ENCODE measurements at regions not wholly inside any gene's neighbourhood (a gene's known extent, or its start where the extent isn't known, plus 50 kb on each side); places are given as distances from the start of the nearest gene placed in this dataset.

- TF ChIP-seq POLR2AphosphoS5 (IDR thresholded peaks at IDR 0.05): no peak
- TF ChIP-seq, protein P1, sequence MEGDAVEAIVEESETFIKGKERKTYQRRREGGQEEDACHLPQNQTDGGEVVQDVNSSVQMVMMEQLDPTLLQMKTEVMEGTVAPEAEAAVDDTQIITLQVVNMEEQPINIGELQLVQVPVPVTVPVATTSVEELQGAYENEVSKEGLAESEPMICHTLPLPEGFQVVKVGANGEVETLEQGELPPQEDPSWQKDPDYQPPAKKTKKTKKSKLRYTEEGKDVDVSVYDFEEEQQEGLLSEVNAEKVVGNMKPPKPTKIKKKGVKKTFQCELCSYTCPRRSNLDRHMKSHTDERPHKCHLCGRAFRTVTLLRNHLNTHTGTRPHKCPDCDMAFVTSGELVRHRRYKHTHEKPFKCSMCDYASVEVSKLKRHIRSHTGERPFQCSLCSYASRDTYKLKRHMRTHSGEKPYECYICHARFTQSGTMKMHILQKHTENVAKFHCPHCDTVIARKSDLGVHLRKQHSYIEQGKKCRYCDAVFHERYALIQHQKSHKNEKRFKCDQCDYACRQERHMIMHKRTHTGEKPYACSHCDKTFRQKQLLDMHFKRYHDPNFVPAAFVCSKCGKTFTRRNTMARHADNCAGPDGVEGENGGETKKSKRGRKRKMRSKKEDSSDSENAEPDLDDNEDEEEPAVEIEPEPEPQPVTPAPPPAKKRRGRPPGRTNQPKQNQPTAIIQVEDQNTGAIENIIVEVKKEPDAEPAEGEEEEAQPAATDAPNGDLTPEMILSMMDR (IDR thresholded peaks at IDR 0.05): no peak
- TF ChIP-seq POLR2A (IDR thresholded peaks at IDR 0.05): no peak
- TF ChIP-seq EP300 (IDR thresholded peaks at IDR 0.05): no peak
- H3K9me3 ChIP-seq: no peaks in the 10 kb centered on the region
- no peaks in the 10 kb centered on the region for H3K27me3 ChIP-seq
- H3K4me3 ChIP-seq: no peak overlapping the region
- DNase-seq: peak in 1 of 2 donors; percentile 7
- no peaks in the 10 kb centered on the region for H3K4me1 ChIP-seq
- intact Hi-C loops (cut with DNase I; ENCODE audit: low total_unique reads): no loop called here
- WGBS, 5 donors: 43 to 81% (median 65%) methylated on average over 2 of the region's 2 CpGs
- H3K27ac ChIP-seq: no peak overlapping the region
- H3K36me3 ChIP-seq: no peaks in the 10 kb centered on the region
Observed at GRCh38 chr7:113722006-113722405, 196.8 kb downstream of the PPP1R3A start.

- no peak overlapping the region for H3K27ac ChIP-seq
- no peaks in the 10 kb centered on the region for H3K4me1 ChIP-seq
- no peak overlapping the region for H3K4me3 ChIP-seq
- intact Hi-C loops (cut with DNase I; ENCODE audit: low total_unique reads): no loop called here
- WGBS, 5 donors: 39 to 73% (median 59%) methylated on average over 1 of the region's 1 CpG
- no peak for DNase-seq
- no peaks in the 10 kb centered on the region for H3K27me3 ChIP-seq
- no peaks in the 10 kb centered on the region for H3K9me3 ChIP-seq
- no peak for TF ChIP-seq POLR2AphosphoS5 (IDR thresholded peaks at IDR 0.05)
- TF ChIP-seq, protein P1 (IDR thresholded peaks at IDR 0.05): no peak
- no peak for TF ChIP-seq EP300 (IDR thresholded peaks at IDR 0.05)
- no peak for TF ChIP-seq POLR2A (IDR thresholded peaks at IDR 0.05)
- no peaks in the 10 kb centered on the region for H3K36me3 ChIP-seq
Observed at GRCh38 chr7:113717739-113718138, 201.1 kb downstream of the PPP1R3A start.

DNA sequence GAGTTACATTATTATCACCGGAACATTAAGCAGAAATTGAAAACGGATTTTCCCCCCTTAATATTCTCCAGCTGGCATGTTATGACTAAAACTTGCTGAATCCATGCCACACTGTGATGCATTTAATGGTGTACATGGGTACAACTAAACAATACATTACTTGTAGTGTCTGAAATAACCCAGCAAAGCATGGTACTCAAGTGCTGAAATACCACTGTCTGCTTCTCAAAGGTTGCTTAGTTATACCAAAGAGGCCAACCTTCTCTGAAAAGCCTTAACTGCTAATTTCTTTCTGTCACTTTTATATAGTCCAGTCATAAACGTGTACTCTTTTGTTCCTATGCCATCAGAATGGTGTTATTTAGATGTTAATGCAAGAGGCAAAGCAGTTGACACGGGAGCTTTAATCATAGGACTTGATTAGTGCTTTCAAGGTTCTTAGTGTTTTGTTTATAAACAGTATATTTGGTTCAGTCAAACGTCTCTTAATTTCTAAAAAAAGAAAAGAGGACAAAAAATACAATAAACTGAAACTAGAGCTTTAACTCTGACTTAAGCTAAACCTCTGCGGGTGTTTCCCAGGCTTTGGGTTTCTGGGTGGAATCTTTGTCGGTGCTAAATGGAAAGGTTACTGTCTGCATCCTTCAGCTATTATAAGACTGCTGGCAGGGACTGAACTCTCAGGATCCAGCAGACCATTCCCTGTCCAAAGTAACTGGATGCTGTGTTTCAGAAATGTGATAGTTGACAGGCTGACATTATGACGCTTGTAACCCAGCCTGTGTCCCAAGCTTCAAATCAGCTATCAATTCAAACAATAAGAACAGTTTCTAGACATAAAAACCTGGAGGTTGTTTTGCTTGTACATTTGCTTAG, 202.6 kb downstream of the PPP1R3A start:
- H3K4me3 ChIP-seq: no peak overlapping the region
- H3K36me3 ChIP-seq: no peaks in the 10 kb centered on the region
- no peak overlapping the region for H3K27ac ChIP-seq
- WGBS, 5 donors: 40 to 53% (median 50%) methylated on average over 8 of the region's 8 CpGs
- H3K9me3 ChIP-seq: no peaks in the 10 kb centered on the region
- no peaks in the 10 kb centered on the region for H3K27me3 ChIP-seq
- DNase-seq: peak in 1 of 2 donors; percentile 52
- intact Hi-C loops (cut with DNase I; ENCODE audit: low total_unique reads): no loop called here
- H3K4me1 ChIP-seq: no peaks in the 10 kb centered on the region
- TF ChIP-seq POLR2A (IDR thresholded peaks at IDR 0.05) (no peak), POLR2AphosphoS5 (IDR thresholded peaks at IDR 0.05) (no peak), EP300 (IDR thresholded peaks at IDR 0.05) (no peak)
- TF ChIP-seq, protein P1 (IDR thresholded peaks at IDR 0.05): no peak

DNA sequence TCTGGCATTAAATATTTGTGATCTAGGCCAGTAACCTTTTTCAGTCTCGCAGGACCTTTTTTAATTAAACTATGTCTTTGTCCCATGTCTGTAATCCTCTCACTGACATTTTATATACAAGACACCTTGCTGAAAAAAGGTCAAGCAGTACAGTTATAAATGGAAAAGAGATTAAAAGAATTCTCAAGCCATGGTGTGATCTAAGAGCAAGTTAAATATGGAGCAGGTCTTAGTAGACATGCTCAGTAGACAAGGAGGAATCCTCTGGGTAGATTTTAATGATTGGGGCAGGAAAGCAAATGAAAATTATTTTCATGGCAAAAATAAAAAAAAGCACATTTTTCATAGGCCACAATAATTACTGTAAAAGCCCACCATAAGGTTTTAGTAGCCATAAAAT, 203.5 kb downstream of the PPP1R3A start:
- Histone ChIP-seq H3K27me3 (no peaks in the 10 kb centered on the region), H3K27ac (no peak overlapping the region), H3K36me3 (no peaks in the 10 kb centered on the region), H3K9me3 (no peaks in the 10 kb centered on the region), H3K4me3 (no peak overlapping the region), H3K4me1 (no peaks in the 10 kb centered on the region)
- TF ChIP-seq EP300 (IDR thresholded peaks at IDR 0.05) (no peak), POLR2A (IDR thresholded peaks at IDR 0.05) (no peak), POLR2AphosphoS5 (IDR thresholded peaks at IDR 0.05) (no peak)
- TF ChIP-seq, protein P1 (IDR thresholded peaks at IDR 0.05): no peak
- WGBS, 5 donors: 0 to 75% (median 39%) methylated on average over 1 of the region's 1 CpG
- no peak for DNase-seq
- intact Hi-C loops (cut with DNase I; ENCODE audit: low total_unique reads): no loop called here
